Activated B cell treated with CpG ODN at 0.5 μM for 24 hours (primary cell): ENCODE measurements at regions not wholly inside any gene's neighbourhood (a gene's known extent, or its start where the extent isn't known, plus 50 kb on each side); places are given as distances from the start of the nearest gene placed in this dataset.

Source experiments
- ATAC-seq: fragments of 200-7000 bp; cut with Tn5 transposase; one replicate; pipeline ENCODE4 v1.10.0; 2021; ENCODE audit warnings: low read depth, mild to moderate bottlenecking, moderate library complexity
- CTCF ChIA-PET: fragments of 350-600 bp; sonication (Branson Sonifier 250); formaldehyde crosslinking; loops from one replicate; lab custom pipeline; 2021; ENCODE audit warnings: antibody characterized with exemption; lab: Charles Lee
- POLR2A ChIA-PET: fragments of 350-600 bp; sonication (Branson Sonifier 250); formaldehyde crosslinking; loops from one replicate; lab custom pipeline; 2021; ENCODE audit warnings: antibody characterized with exemption; lab: Charles Lee
- DNase-seq: peaks from one replicate; pipeline ENCODE4 v3.0.0; 2022
- H3K27ac Mint-ChIP-seq: one replicate; pipeline ENCODE4 v1.8.0; 2020; ENCODE audit warnings: mixed read lengths
- H3K27me3 Mint-ChIP-seq: one replicate; pipeline ENCODE4 v1.8.0; 2021; ENCODE audit warnings: mixed read lengths
- H3K36me3 Mint-ChIP-seq: one replicate; pipeline ENCODE4 v1.8.0; 2021; ENCODE audit warnings: low read depth, mixed read lengths
- H3K4me1 Mint-ChIP-seq: one replicate; pipeline ENCODE4 v1.8.0; 2021; ENCODE audit warnings: mixed read lengths
- H3K4me3 Mint-ChIP-seq: one replicate; pipeline ENCODE4 v1.8.0; 2020; ENCODE audit warnings: mild to moderate bottlenecking, mixed read lengths
- H3K9me3 Mint-ChIP-seq: one replicate; pipeline ENCODE4 v1.8.0; 2020; ENCODE audit warnings: mixed read lengths
- CTCF ChIP-seq: fragments of 200-600 bp; IDR thresholded peaks from one replicate; pipeline ENCODE4 v1.8.0; 2022; ENCODE audit warnings: antibody characterized with exemption, mild to moderate bottlenecking
- intact Hi-C: fragments of 100-400 bp; cut with micrococcal nuclease; formaldehyde crosslinking; loops from one replicate; pipeline ENCODE4 v1.15.1; 2024

DNA sequence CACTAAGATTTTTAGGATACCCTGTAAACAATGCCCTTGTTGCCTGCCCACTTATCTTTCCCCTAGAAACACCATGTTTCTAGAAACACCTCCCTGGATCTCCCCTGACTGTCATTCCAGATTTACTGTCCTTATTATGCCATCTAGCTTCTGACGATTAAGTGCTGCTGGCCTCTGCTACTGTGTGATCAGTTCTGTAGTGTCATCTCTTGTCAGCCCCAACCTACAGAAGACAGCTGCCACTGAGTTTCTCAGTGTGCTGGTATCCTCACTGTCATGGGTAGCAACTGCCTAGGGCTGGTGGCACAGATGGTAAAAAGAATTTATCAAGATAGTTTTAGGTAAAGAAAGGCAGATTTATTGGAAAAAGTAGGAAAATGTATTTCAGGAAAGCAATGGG, 68.7 kb upstream of the WWC2 start:
- ChIA-PET POLR2A (no interaction called here), CTCF (no interaction called here)
- H3K27ac Mint-ChIP-seq: no peak overlapping the region
- DNase-seq: no peak
- no peaks in the 10 kb centered on the region for H3K36me3 Mint-ChIP-seq
- ATAC-seq: no peak
- intact Hi-C loops: no loop called here
- H3K4me1 Mint-ChIP-seq: no peaks in the 10 kb centered on the region
- H3K9me3 Mint-ChIP-seq: no peaks in the 10 kb centered on the region
- TF ChIP-seq CTCF: no peak
- H3K27me3 Mint-ChIP-seq: no peaks in the 10 kb centered on the region
- H3K4me3 Mint-ChIP-seq: no peak overlapping the region

GRCh38 chr4:183029365-183029764, 69.7 kb upstream of the WWC2 start:
- ATAC-seq (no peak), DNase-seq (no peak)
- Mint-ChIP-seq H3K4me3 (no peak overlapping the region), H3K27ac (no peak overlapping the region), H3K27me3 (no peaks in the 10 kb centered on the region), H3K36me3 (no peaks in the 10 kb centered on the region), H3K9me3 (no peaks in the 10 kb centered on the region), H3K4me1 (no peaks in the 10 kb centered on the region)
- CTCF ChIA-PET: no interaction called here
- no peak for TF ChIP-seq CTCF
- POLR2A ChIA-PET: no interaction called here
- intact Hi-C loops: no loop called here

DNA sequence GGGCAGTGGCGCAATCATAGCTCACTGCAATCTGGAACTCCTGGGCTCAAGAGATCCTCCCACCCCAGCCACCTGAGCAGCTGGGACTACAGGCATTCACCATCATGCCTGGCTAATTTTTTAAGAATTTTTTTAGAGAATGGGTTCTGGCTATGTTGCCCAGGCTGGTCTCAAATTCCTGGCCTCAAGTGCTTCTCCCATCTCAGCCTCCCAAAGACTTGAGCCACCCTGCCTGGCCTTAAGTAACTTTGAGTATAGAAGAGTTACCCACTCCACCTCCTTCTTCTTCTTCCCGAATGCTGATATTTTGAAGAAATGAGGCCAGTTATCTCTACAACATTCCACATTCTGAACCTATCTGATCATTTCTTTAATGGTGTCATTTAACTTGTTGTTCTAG, 72.4 kb upstream of the WWC2 start:
- DNase-seq (no peak), ATAC-seq (no peak)
- intact Hi-C loops: no loop called here
- POLR2A ChIA-PET: no interaction called here
- H3K4me3 Mint-ChIP-seq: no peak overlapping the region
- no peaks in the 10 kb centered on the region for H3K9me3 Mint-ChIP-seq
- CTCF ChIA-PET: no interaction called here
- H3K36me3 Mint-ChIP-seq: no peaks in the 10 kb centered on the region
- TF ChIP-seq CTCF: no peak
- no peaks in the 10 kb centered on the region for H3K27me3 Mint-ChIP-seq
- H3K27ac Mint-ChIP-seq: no peak overlapping the region
- H3K4me1 Mint-ChIP-seq: no peaks in the 10 kb centered on the region

DNA sequence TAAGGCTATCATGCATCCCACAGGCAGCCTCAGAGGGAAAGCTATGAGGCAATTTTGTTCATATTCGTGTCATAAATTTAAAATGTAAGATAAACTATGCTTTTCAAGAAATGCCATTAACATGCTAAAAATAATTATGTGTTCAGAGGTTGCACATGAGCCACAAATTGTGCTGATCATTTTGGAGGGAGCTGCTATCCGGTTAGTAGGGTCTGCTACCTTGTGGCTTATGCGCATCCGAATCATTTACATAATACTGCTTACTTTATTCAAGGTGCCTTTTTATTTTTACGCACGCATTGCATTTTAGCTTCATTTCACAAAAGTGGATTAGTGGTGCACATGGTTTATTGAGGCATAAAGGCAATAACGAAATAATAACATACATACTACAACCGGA, 76.4 kb upstream of the WWC2 start:
- H3K27me3 Mint-ChIP-seq: no peaks in the 10 kb centered on the region
- no peaks in the 10 kb centered on the region for H3K4me1 Mint-ChIP-seq
- ChIA-PET POLR2A (no interaction called here), CTCF (no interaction called here)
- no peaks in the 10 kb centered on the region for H3K36me3 Mint-ChIP-seq
- intact Hi-C loops: no loop called here
- H3K9me3 Mint-ChIP-seq: peaks cover 3% of the 10 kb centered on the region
- no peak overlapping the region for H3K4me3 Mint-ChIP-seq
- no peak overlapping the region for H3K27ac Mint-ChIP-seq
- DNase-seq: no peak
- TF ChIP-seq CTCF: no peak
- ATAC-seq: no peak

DNA sequence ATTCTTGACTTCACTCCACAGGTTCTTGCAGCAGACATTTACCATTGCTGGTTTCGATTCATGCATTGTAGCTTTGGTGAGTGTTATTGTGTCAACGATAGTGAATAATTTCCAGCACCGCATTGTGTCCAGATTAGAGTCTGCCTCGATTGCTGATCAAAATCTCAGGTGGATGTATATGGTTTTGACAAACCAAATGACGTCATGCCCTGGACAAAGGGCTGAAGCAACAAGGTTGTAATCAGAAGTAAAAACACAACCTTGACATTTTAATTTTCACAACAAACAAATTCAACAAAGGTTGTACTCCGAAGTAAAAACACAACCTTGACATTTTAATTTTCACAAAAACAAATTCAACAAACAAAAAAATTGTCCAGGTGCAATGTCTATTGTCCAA, 81.1 kb upstream of the WWC2 start:
- intact Hi-C loops: no loop called here

More for the DNA sequence above, 81.1 kb upstream of the WWC2 start:
- Mint-ChIP-seq H3K9me3 (peaks cover 3% of the 10 kb centered on the region), H3K36me3 (no peaks in the 10 kb centered on the region), H3K27ac (no peak overlapping the region), H3K4me1 (no peaks in the 10 kb centered on the region), H3K27me3 (no peaks in the 10 kb centered on the region), H3K4me3 (no peak overlapping the region)
- TF ChIP-seq CTCF: no peak
- ChIA-PET CTCF (no interaction called here), POLR2A (no interaction called here)
- ATAC-seq (no peak), DNase-seq (no peak)
